Fibroblast of villous mesenchyme (primary cell): ENCODE measurements at regions not wholly inside any gene's neighbourhood (a gene's known extent, or its start where the extent isn't known, plus 50 kb on each side); places are given as distances from the start of the nearest gene placed in this dataset.

Source experiments
- DNase-seq: peaks from one replicate; pipeline ENCODE4 v3.0.0-alpha.2; 2010; ENCODE audit warnings: low read depth
- H3K4me3 ChIP-seq: 2 replicates; pipeline ENCODE4 v1.5.1; 2011; ENCODE audit warnings: low read depth, mild to moderate bottlenecking, low read length
- CTCF ChIP-seq: IDR thresholded peaks from 2 replicates; pipeline ENCODE4 v1.5.1; 2012; ENCODE audit warnings: low read depth, mild to moderate bottlenecking, low read length; ENCODE audit not compliant: insufficient read depth

- no peak overlapping the region for H3K4me3 ChIP-seq
- TF ChIP-seq CTCF, result no peak
Observed at GRCh38 chr5:142511358-142511757, 174.5 kb downstream of the FGF1 start.

GRCh38 chr5:142509026-142509425, 176.9 kb downstream of the FGF1 start:
- no peak for DNase-seq
- H3K4me3 ChIP-seq, result no peak overlapping the region
- TF ChIP-seq CTCF, result no peak

More at GRCh38 chr5:142511358-142511757, 174.5 kb downstream of the FGF1 start:
- no peak for DNase-seq

- no peak for TF ChIP-seq CTCF
- H3K4me3 ChIP-seq, result no peak overlapping the region
- DNase-seq, result no peak
Observed at GRCh38 chr5:142508591-142508990, 177.3 kb downstream of the FGF1 start.

GRCh38 chr5:142507531-142508372, 178.1 kb downstream of the FGF1 start:
- no peak for TF ChIP-seq CTCF
- DNase-seq, result no peak
- H3K4me3 ChIP-seq, result no peak overlapping the region

- TF ChIP-seq CTCF, result no peak
- no peak overlapping the region for H3K4me3 ChIP-seq
- DNase-seq, result no peak
Observed at GRCh38 chr5:142506756-142507155, 179.1 kb downstream of the FGF1 start.

- DNase-seq, result no peak
- no peak for TF ChIP-seq CTCF
- no peak overlapping the region for H3K4me3 ChIP-seq
Observed at GRCh38 chr5:142506046-142506445, 179.8 kb downstream of the FGF1 start.

GRCh38 chr5:142501890-142502289, 177.1 kb upstream of the SPRY4 start:
- no peak for TF ChIP-seq CTCF
- DNase-seq, result no peak
- no peak overlapping the region for H3K4me3 ChIP-seq
